ENCODE measurements at regions not wholly inside any gene's neighbourhood (a gene's known extent, or its start where the extent isn't known, plus 50 kb on each side); places are given as distances from the start of the nearest gene placed in this dataset.

- no peak overlapping the region for H3K4me3 ChIP-seq (ENCODE audit: low read depth in 1 of 2, low read length in 2 of 2)
- peaks cover 0 to 5% of the 10 kb centered on the region in 2 donors for H3K9me3 ChIP-seq (ENCODE audit: control insufficient read depth in 2 of 2, insufficient read depth in 1 of 2, low read depth in 1 of 2, low read length in 1 of 2)
- no peak overlapping the region for H3K27ac ChIP-seq (ENCODE audit: low read depth in 2 of 2, low read length in 1 of 2)
- 60 to 69% methylated on average over 1 of the region's 1 CpG for WGBS, 2 donors
- H3K4me1 ChIP-seq (ENCODE audit: control insufficient read depth in 2 of 2, insufficient read depth in 2 of 2, low read length in 1 of 2), result no peaks in the 10 kb centered on the region
- no peaks in the 10 kb centered on the region for H3K27me3 ChIP-seq (ENCODE audit: control insufficient read depth in 1 of 2, insufficient read depth in 2 of 2, low read length in 2 of 2)
- no peaks in the 10 kb centered on the region for H3K36me3 ChIP-seq (ENCODE audit: control insufficient read depth in 2 of 2, insufficient read depth in 2 of 2, low read length in 1 of 2)
Observed at GRCh38 chr6:67676892-67677291, 958.2 kb upstream of the ADGRB3 start.

GRCh38 chr6:67667637-67668422 is 967.3 kb upstream of the ADGRB3 start:
- no peaks in the 10 kb centered on the region for H3K4me1 ChIP-seq (ENCODE audit: control insufficient read depth in 2 of 2, insufficient read depth in 2 of 2, low read length in 1 of 2)
- peaks cover 4 to 5% of the 10 kb centered on the region in 2 donors for H3K9me3 ChIP-seq (ENCODE audit: control insufficient read depth in 2 of 2, insufficient read depth in 1 of 2, low read depth in 1 of 2, low read length in 1 of 2)
- 86 to 88% methylated on average over 2 of the region's 2 CpGs for whole genome bisulfite sequencing, 2 donors
- no peak overlapping the region for H3K27ac ChIP-seq (ENCODE audit: low read depth in 2 of 2, low read length in 1 of 2)
- no peaks in the 10 kb centered on the region for H3K36me3 ChIP-seq (ENCODE audit: control insufficient read depth in 2 of 2, insufficient read depth in 2 of 2, low read length in 1 of 2)
- H3K4me3 ChIP-seq (ENCODE audit: low read depth in 1 of 2, low read length in 2 of 2), result no peak overlapping the region
- no peaks in the 10 kb centered on the region for H3K27me3 ChIP-seq (ENCODE audit: control insufficient read depth in 1 of 2, insufficient read depth in 2 of 2, low read length in 2 of 2)

- 70 to 72% methylated on average over 4 of the region's 4 CpGs for whole genome bisulfite sequencing, 2 donors
- H3K4me3 ChIP-seq (ENCODE audit: low read depth in 1 of 2, low read length in 2 of 2), result no peak overlapping the region
- H3K36me3 ChIP-seq (ENCODE audit: control insufficient read depth in 2 of 2, insufficient read depth in 2 of 2, low read length in 1 of 2), result no peaks in the 10 kb centered on the region
- H3K27ac ChIP-seq (ENCODE audit: low read depth in 2 of 2, low read length in 1 of 2), result no peak overlapping the region
- no peaks in the 10 kb centered on the region for H3K4me1 ChIP-seq (ENCODE audit: control insufficient read depth in 2 of 2, insufficient read depth in 2 of 2, low read length in 1 of 2)
- H3K9me3 ChIP-seq (ENCODE audit: control insufficient read depth in 2 of 2, insufficient read depth in 1 of 2, low read depth in 1 of 2, low read length in 1 of 2), result peaks cover 7 to 9% of the 10 kb centered on the region in 2 donors
- no peaks in the 10 kb centered on the region for H3K27me3 ChIP-seq (ENCODE audit: control insufficient read depth in 1 of 2, insufficient read depth in 2 of 2, low read length in 2 of 2)
Observed at GRCh38 chr6:67666177-67666964, 968.7 kb upstream of the ADGRB3 start.

GRCh38 chr6:67664942-67665341 is 970.1 kb upstream of the ADGRB3 start:
- H3K36me3 ChIP-seq (ENCODE audit: control insufficient read depth in 2 of 2, insufficient read depth in 2 of 2, low read length in 1 of 2), result no peaks in the 10 kb centered on the region
- no peak overlapping the region for H3K4me3 ChIP-seq (ENCODE audit: low read depth in 1 of 2, low read length in 2 of 2)
- H3K27me3 ChIP-seq (ENCODE audit: control insufficient read depth in 1 of 2, insufficient read depth in 2 of 2, low read length in 2 of 2), result no peaks in the 10 kb centered on the region
- H3K27ac ChIP-seq (ENCODE audit: low read depth in 2 of 2, low read length in 1 of 2), result no peak overlapping the region
- 82 to 88% methylated on average over 5 of the region's 5 CpGs for WGBS, 2 donors
- peaks cover 7 to 9% of the 10 kb centered on the region in 2 donors for H3K9me3 ChIP-seq (ENCODE audit: control insufficient read depth in 2 of 2, insufficient read depth in 1 of 2, low read depth in 1 of 2, low read length in 1 of 2)
- no peaks in the 10 kb centered on the region for H3K4me1 ChIP-seq (ENCODE audit: control insufficient read depth in 2 of 2, insufficient read depth in 2 of 2, low read length in 1 of 2)

GRCh38 chr6:67663105-67663895 is 971.8 kb upstream of the ADGRB3 start:
- Histone ChIP-seq H3K9me3 (ENCODE audit: control insufficient read depth in 2 of 2, insufficient read depth in 1 of 2, low read depth in 1 of 2, low read length in 1 of 2) (peaks cover 7 to 9% of the 10 kb centered on the region in 2 donors), H3K36me3 (ENCODE audit: control insufficient read depth in 2 of 2, insufficient read depth in 2 of 2, low read length in 1 of 2) (no peaks in the 10 kb centered on the region), H3K4me1 (ENCODE audit: control insufficient read depth in 2 of 2, insufficient read depth in 2 of 2, low read length in 1 of 2) (no peaks in the 10 kb centered on the region), H3K27ac (ENCODE audit: low read depth in 2 of 2, low read length in 1 of 2) (no peak overlapping the region), H3K27me3 (ENCODE audit: control insufficient read depth in 1 of 2, insufficient read depth in 2 of 2, low read length in 2 of 2) (no peaks in the 10 kb centered on the region), H3K4me3 (ENCODE audit: low read depth in 1 of 2, low read length in 2 of 2) (no peak overlapping the region)
- 89 to 90% methylated on average over 11 of the region's 11 CpGs for WGBS, 2 donors

- H3K27ac ChIP-seq (ENCODE audit: low read depth in 2 of 2, low read length in 1 of 2), result no peak overlapping the region
- H3K4me3 ChIP-seq (ENCODE audit: low read depth in 1 of 2, low read length in 2 of 2), result no peak overlapping the region
- WGBS, 2 donors, result 84 to 91% methylated on average over 3 of the region's 3 CpGs
- H3K27me3 ChIP-seq (ENCODE audit: control insufficient read depth in 1 of 2, insufficient read depth in 2 of 2, low read length in 2 of 2), result no peaks in the 10 kb centered on the region
- H3K9me3 ChIP-seq (ENCODE audit: control insufficient read depth in 2 of 2, insufficient read depth in 1 of 2, low read depth in 1 of 2, low read length in 1 of 2), result no peaks in the 10 kb centered on the region
- H3K4me1 ChIP-seq (ENCODE audit: control insufficient read depth in 2 of 2, insufficient read depth in 2 of 2, low read length in 1 of 2), result no peaks in the 10 kb centered on the region
- no peaks in the 10 kb centered on the region for H3K36me3 ChIP-seq (ENCODE audit: control insufficient read depth in 2 of 2, insufficient read depth in 2 of 2, low read length in 1 of 2)
Observed at GRCh38 chr6:67653561-67653960, 981.5 kb upstream of the ADGRB3 start.

GRCh38 chr6:67646550-67646949 is 988.5 kb upstream of the ADGRB3 start:
- WGBS, 2 donors, result 70 to 76% methylated on average over 1 of the region's 1 CpG
- no peaks in the 10 kb centered on the region for H3K27me3 ChIP-seq (ENCODE audit: control insufficient read depth in 1 of 2, insufficient read depth in 2 of 2, low read length in 2 of 2)
- H3K4me3 ChIP-seq (ENCODE audit: low read depth in 1 of 2, low read length in 2 of 2), result no peak overlapping the region
- H3K4me1 ChIP-seq (ENCODE audit: control insufficient read depth in 2 of 2, insufficient read depth in 2 of 2, low read length in 1 of 2), result no peaks in the 10 kb centered on the region
- no peaks in the 10 kb centered on the region for H3K36me3 ChIP-seq (ENCODE audit: control insufficient read depth in 2 of 2, insufficient read depth in 2 of 2, low read length in 1 of 2)
- H3K9me3 ChIP-seq (ENCODE audit: control insufficient read depth in 2 of 2, insufficient read depth in 1 of 2, low read depth in 1 of 2, low read length in 1 of 2), result no peaks in the 10 kb centered on the region
- H3K27ac ChIP-seq (ENCODE audit: low read depth in 2 of 2, low read length in 1 of 2), result no peak overlapping the region

GRCh38 chr6:67643281-67643680 is 991.8 kb upstream of the ADGRB3 start:
- Histone ChIP-seq H3K27me3 (ENCODE audit: control insufficient read depth in 1 of 2, insufficient read depth in 2 of 2, low read length in 2 of 2) (no peaks in the 10 kb centered on the region), H3K4me1 (ENCODE audit: control insufficient read depth in 2 of 2, insufficient read depth in 2 of 2, low read length in 1 of 2) (no peaks in the 10 kb centered on the region), H3K4me3 (ENCODE audit: low read depth in 1 of 2, low read length in 2 of 2) (no peak overlapping the region), H3K36me3 (ENCODE audit: control insufficient read depth in 2 of 2, insufficient read depth in 2 of 2, low read length in 1 of 2) (no peaks in the 10 kb centered on the region), H3K27ac (ENCODE audit: low read depth in 2 of 2, low read length in 1 of 2) (no peak overlapping the region), H3K9me3 (ENCODE audit: control insufficient read depth in 2 of 2, insufficient read depth in 1 of 2, low read depth in 1 of 2, low read length in 1 of 2) (no peaks in the 10 kb centered on the region)
- 60 to 67% methylated on average over 1 of the region's 1 CpG for WGBS, 2 donors

- no peak overlapping the region for H3K27ac ChIP-seq (ENCODE audit: low read depth in 2 of 2, low read length in 1 of 2)
- no peaks in the 10 kb centered on the region for H3K27me3 ChIP-seq (ENCODE audit: control insufficient read depth in 1 of 2, insufficient read depth in 2 of 2, low read length in 2 of 2)
- no peaks in the 10 kb centered on the region for H3K9me3 ChIP-seq (ENCODE audit: control insufficient read depth in 2 of 2, insufficient read depth in 1 of 2, low read depth in 1 of 2, low read length in 1 of 2)
- H3K4me1 ChIP-seq (ENCODE audit: control insufficient read depth in 2 of 2, insufficient read depth in 2 of 2, low read length in 1 of 2), result no peaks in the 10 kb centered on the region
- H3K36me3 ChIP-seq (ENCODE audit: control insufficient read depth in 2 of 2, insufficient read depth in 2 of 2, low read length in 1 of 2), result no peaks in the 10 kb centered on the region
- 91 to 93% methylated on average over 1 of the region's 1 CpG for WGBS, 2 donors
- no peak overlapping the region for H3K4me3 ChIP-seq (ENCODE audit: low read depth in 1 of 2, low read length in 2 of 2)
Observed at GRCh38 chr6:67642582-67642981, 992.5 kb upstream of the ADGRB3 start.

Data from esophagus (tissue), 2 donors.